Endodermal cell (in vitro differentiated cells): ENCODE measurements at regions not wholly inside any gene's neighbourhood (a gene's known extent, or its start where the extent isn't known, plus 50 kb on each side); places are given as distances from the start of the nearest gene placed in this dataset.

ENCODE experiments used
- DNase-seq: peaks from one replicate; pipeline ENCODE4 v3.0.0-alpha.2; 2017
- H3K27ac ChIP-seq: 2 replicates; pipeline ENCODE4 v1.5.1; 2013; ENCODE audit warnings: mild to moderate bottlenecking, low read depth, low read length, moderate library complexity
- H3K27me3 ChIP-seq: 2 replicates; pipeline ENCODE4 v1.6.1; 2013; ENCODE audit warnings: mild to moderate bottlenecking, low read length, moderate library complexity; ENCODE audit not compliant: insufficient read depth, control insufficient read depth, poor library complexity, severe bottlenecking
- H3K36me3 ChIP-seq: 2 replicates; pipeline ENCODE4 v1.7.0; 2013; ENCODE audit warnings: mild to moderate bottlenecking, low read length, moderate library complexity; ENCODE audit not compliant: control insufficient read depth, insufficient read depth
- H3K4me1 ChIP-seq: one replicate; pipeline ENCODE4 v1.7.0; 2013; ENCODE audit warnings: low read length; ENCODE audit not compliant: control insufficient read depth, insufficient read depth
- H3K4me3 ChIP-seq: 2 replicates; pipeline ENCODE4 v1.5.1; 2013; ENCODE audit warnings: mild to moderate bottlenecking, low read length, moderate library complexity
- H3K9ac ChIP-seq: 2 replicates; pipeline ENCODE4 v1.6.1; 2013; ENCODE audit warnings: mild to moderate bottlenecking, low read length, moderate library complexity; ENCODE audit not compliant: poor library complexity, severe bottlenecking; ENCODE audit errors: extremely low read depth
- H3K9me3 ChIP-seq: 2 replicates; pipeline ENCODE4 v1.6.1; 2013; ENCODE audit warnings: mild to moderate bottlenecking, low read length, moderate library complexity; ENCODE audit not compliant: control insufficient read depth
- H3K27ac Mint-ChIP-seq: 2 replicates; pipeline ENCODE4 v1.8.0; 2020; ENCODE audit warnings: mixed read lengths
- H3K27me3 Mint-ChIP-seq: 2 replicates; pipeline ENCODE4 v1.8.0; 2021; ENCODE audit warnings: mild to moderate bottlenecking, mixed read lengths; ENCODE audit not compliant: insufficient read depth
- H3K36me3 Mint-ChIP-seq: 2 replicates; pipeline ENCODE4 v1.8.0; 2020; ENCODE audit warnings: low read depth, mixed read lengths
- H3K4me1 Mint-ChIP-seq: 2 replicates; pipeline ENCODE4 v1.8.0; 2020; ENCODE audit warnings: mixed read lengths
- H3K4me3 Mint-ChIP-seq: 2 replicates; pipeline ENCODE4 v1.8.0; 2020; ENCODE audit warnings: mild to moderate bottlenecking, moderate library complexity, mixed read lengths
- H3K9me3 Mint-ChIP-seq: 2 replicates; pipeline ENCODE4 v1.8.0; 2020; ENCODE audit warnings: mild to moderate bottlenecking, mixed read lengths
- CTCF ChIP-seq: fragments of 200-600 bp; sonication (generic); conservative IDR thresholded peaks from 2 replicates; pipeline ENCODE4 v1.5.0; 2021; ENCODE audit warnings: antibody characterized with exemption, mild to moderate bottlenecking
- WGBS, 2 experiments: methylation state at CpG; one replicate each; pipeline versions ENCODE4 v1.1.5 to v1.1.7; 2013; ENCODE audit warnings: missing lambda C conversion rate in 2 of 2, mixed read lengths in 1 of 2; ENCODE audit not compliant: insufficient coverage in 1 of 2, insufficient read length in 1 of 2; 5-methylcytosine and 5-hydroxymethylcytosine counted together

- Mint-ChIP-seq H3K27me3 (peaks cover 8% of the 10 kb centered on the region), H3K36me3 (no peaks in the 10 kb centered on the region), H3K4me3 (no peak overlapping the region), H3K4me1 (no peaks in the 10 kb centered on the region), H3K9me3 (no peaks in the 10 kb centered on the region), H3K27ac (no peak overlapping the region)
- Histone ChIP-seq H3K4me3 (no peak overlapping the region), H3K36me3 (no peaks in the 10 kb centered on the region), H3K9ac (no peak overlapping the region), H3K4me1 (no peaks in the 10 kb centered on the region), H3K27me3 (no peaks in the 10 kb centered on the region), H3K27ac (no peak overlapping the region), H3K9me3 (no peaks in the 10 kb centered on the region)
- WGBS, 2 experiments = 92 to 94% methylated on average over 18 to 23 of the region's 23 CpGs
- TF ChIP-seq CTCF = no peak
- DNase-seq = no peak
These were observed 89.0 kb upstream of the PPP2R2D start for GRCh38 chr10:131811630-131812403.

- peaks cover 8% of the 10 kb centered on the region for H3K27me3 Mint-ChIP-seq
- Histone ChIP-seq H3K36me3 (no peaks in the 10 kb centered on the region), H3K4me3 (no peak overlapping the region), H3K27ac (no peak overlapping the region), H3K9me3 (no peaks in the 10 kb centered on the region), H3K4me1 (no peaks in the 10 kb centered on the region), H3K9ac (no peak overlapping the region), H3K27me3 (no peaks in the 10 kb centered on the region)
- H3K4me3 Mint-ChIP-seq = no peak overlapping the region
- 92 to 95% methylated on average over 14 to 24 of the region's 24 CpGs for WGBS, 2 experiments
- no peaks in the 10 kb centered on the region for H3K4me1 Mint-ChIP-seq
- no peak overlapping the region for H3K27ac Mint-ChIP-seq
- DNase-seq = no peak
- H3K36me3 Mint-ChIP-seq = no peaks in the 10 kb centered on the region
- H3K9me3 Mint-ChIP-seq = no peaks in the 10 kb centered on the region
- TF ChIP-seq CTCF = no peak
These were observed 87.8 kb upstream of the PPP2R2D start for GRCh38 chr10:131812736-131813604.

GRCh38 chr10:131814567-131815265 lies 86.1 kb upstream of the PPP2R2D start:
- Mint-ChIP-seq H3K36me3 (no peaks in the 10 kb centered on the region), H3K27ac (no peak overlapping the region), H3K27me3 (no peaks in the 10 kb centered on the region), H3K4me1 (no peaks in the 10 kb centered on the region), H3K9me3 (no peaks in the 10 kb centered on the region), H3K4me3 (no peak overlapping the region)
- no peaks in the 10 kb centered on the region for H3K4me1 ChIP-seq
- H3K4me3 ChIP-seq = no peak overlapping the region
- H3K9me3 ChIP-seq = no peaks in the 10 kb centered on the region
- no peak overlapping the region for H3K27ac ChIP-seq
- H3K9ac ChIP-seq = no peak overlapping the region
- no peaks in the 10 kb centered on the region for H3K36me3 ChIP-seq
- H3K27me3 ChIP-seq = no peaks in the 10 kb centered on the region
- DNase-seq = peak; percentile 46
- no peak for TF ChIP-seq CTCF
- 87 to 97% methylated on average over 13 to 24 of the region's 24 CpGs for WGBS, 2 experiments
